Sigmoid colon (tissue), 6 donors: ENCODE measurements at regions not wholly inside any gene's neighbourhood (a gene's known extent, or its start where the extent isn't known, plus 50 kb on each side); places are given as distances from the start of the nearest gene placed in this dataset.

Experiments
- DNase-seq: peaks from one replicate; pipeline ENCODE4 v3.0.0-alpha.2; 2019
- H3K27ac ChIP-seq, 4 donors: fragments of 200-600 bp; sonication (generic); one replicate each; pipeline ENCODE4 v1.5.1; 2016 to 2019; ENCODE audit warnings: mild to moderate bottlenecking in 1 of 4
- H3K27me3 ChIP-seq, 3 donors: fragments of 200-600 bp; sonication (generic); one replicate each; pipeline ENCODE4 v1.5.1; 2019; ENCODE audit warnings: mild to moderate bottlenecking in 1 of 3
- H3K36me3 ChIP-seq, 4 donors: fragments of 200-600 bp; sonication (generic); one replicate each; pipeline ENCODE4 v1.5.1; 2016 to 2019
- H3K4me1 ChIP-seq, 4 donors: fragments of 200-600 bp; sonication (generic); one replicate each; pipeline ENCODE4 v1.5.1; 2017 to 2019
- H3K4me3 ChIP-seq, 4 donors: fragments of 200-600 bp; sonication (generic); one replicate each; pipeline ENCODE4 v1.5.1; 2017 to 2019; ENCODE audit warnings: mild to moderate bottlenecking in 2 of 4, moderate library complexity in 1 of 4
- H3K9me3 ChIP-seq, 4 donors: fragments of 200-600 bp in 3 of 4; sonication (generic) in 3 of 4; one replicate each; pipeline versions ENCODE4 v1.5.1 to v1.6.1; 2013 to 2019
- CTCF ChIP-seq, 4 experiments: fragments of 450-650 bp in 3 of 4; fragments of 200-600 bp in 1 of 4; IDR thresholded peaks; one replicate each; pipeline ENCODE4 v1.5.1; 2016 to 2019; ENCODE audit warnings: antibody characterized with exemption in 4 of 4, mild to moderate bottlenecking in 3 of 4, moderate library complexity in 2 of 4
- EP300 ChIP-seq, 4 donors: sonication (generic); formaldehyde crosslinking; IDR thresholded peaks; one replicate each; pipeline ENCODE4 v1.6.1; 2017; ENCODE audit warnings: antibody characterized with exemption in 4 of 4
- POLR2A ChIP-seq, 2 donors: fragments of 450-650 bp; IDR thresholded peaks; one replicate each; pipeline ENCODE4 v1.6.1; 2016; ENCODE audit warnings: antibody characterized with exemption in 2 of 2, mild to moderate bottlenecking in 2 of 2, moderate library complexity in 2 of 2
- POLR2AphosphoS5 ChIP-seq, 4 donors: sonication (generic); formaldehyde crosslinking; IDR thresholded peaks; one replicate each; pipeline ENCODE4 v1.6.1; 2017; ENCODE audit warnings: antibody characterized with exemption in 4 of 4
- WGBS, 2 donors: extraction: QIAGEN DNeasy Blood & Tissue Kit; methylation state at CpG; one replicate each; pipeline ENCODE4 v1.1.7; 2013; 5-methylcytosine and 5-hydroxymethylcytosine counted together
- intact Hi-C: fragments of 100-400 bp; cut with DNase I; formaldehyde crosslinking; loops from one replicate; pipeline ENCODE4 v1.15.1; 2023
- donor health status: healthy with polysubstance abuse.
- donor health status: healthy.

- H3K4me3 ChIP-seq: no peak overlapping the region
- H3K27me3 ChIP-seq: no peaks in the 10 kb centered on the region
- TF ChIP-seq POLR2A (IDR thresholded peaks at IDR 0.05) (no peak), CTCF (IDR thresholded peaks at IDR 0.05) (no peak), POLR2AphosphoS5 (IDR thresholded peaks at IDR 0.05) (no peak), EP300 (IDR thresholded peaks at IDR 0.05) (no peak)
- no peak overlapping the region for H3K27ac ChIP-seq
- no peaks in the 10 kb centered on the region for H3K4me1 ChIP-seq
- no peaks in the 10 kb centered on the region for H3K36me3 ChIP-seq
- intact Hi-C loops: no loop called here
- WGBS, 2 donors: 74 to 78% methylated on average over 6 of the region's 6 CpGs
- H3K9me3 ChIP-seq: peaks cover 0 to 4% (median 0%) of the 10 kb centered on the region in 4 donors
- no peak for DNase-seq
Observed at GRCh38 chr3:72679540-72680198, 168.6 kb downstream of the SHQ1 start.

DNA sequence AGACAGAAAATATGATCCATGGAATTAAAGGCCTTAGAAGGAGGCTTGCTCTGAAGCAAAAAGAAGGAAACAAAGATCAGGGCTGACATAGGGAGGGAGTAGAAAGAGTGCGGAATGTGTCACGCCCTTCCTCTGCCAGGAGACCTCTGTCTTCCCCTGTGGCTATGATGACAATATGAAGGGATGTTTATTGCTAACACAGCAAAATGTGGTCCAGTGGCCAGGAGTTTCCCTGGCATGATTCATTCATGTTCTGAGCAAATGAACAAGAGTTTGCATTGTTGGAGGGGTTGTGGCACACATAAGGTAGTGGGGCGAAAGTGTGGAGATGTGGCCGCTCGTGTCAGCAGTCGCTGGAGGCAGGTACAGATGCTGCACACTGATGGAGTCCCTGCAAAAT is 169.4 kb downstream of the SHQ1 start:
- H3K27me3 ChIP-seq: no peaks in the 10 kb centered on the region
- intact Hi-C loops: no loop called here
- TF ChIP-seq CTCF (IDR thresholded peaks at IDR 0.05) (no peak), POLR2A (IDR thresholded peaks at IDR 0.05) (no peak), POLR2AphosphoS5 (IDR thresholded peaks at IDR 0.05) (no peak), EP300 (IDR thresholded peaks at IDR 0.05) (no peak)
- H3K36me3 ChIP-seq: no peaks in the 10 kb centered on the region
- 69 to 87% methylated on average over 6 of the region's 6 CpGs for WGBS, 2 donors
- no peaks in the 10 kb centered on the region for H3K4me1 ChIP-seq
- no peak overlapping the region for H3K4me3 ChIP-seq
- DNase-seq: no peak
- H3K27ac ChIP-seq: no peak overlapping the region
- H3K9me3 ChIP-seq: peaks cover 0 to 4% (median 0%) of the 10 kb centered on the region in 4 donors

GRCh38 chr3:72678380-72678779 is 169.9 kb downstream of the SHQ1 start:
- no peak for DNase-seq
- Histone ChIP-seq H3K9me3 (peaks cover 0 to 4% (median 0%) of the 10 kb centered on the region in 4 donors), H3K27me3 (no peaks in the 10 kb centered on the region), H3K4me1 (no peaks in the 10 kb centered on the region), H3K4me3 (no peak overlapping the region), H3K27ac (no peak overlapping the region), H3K36me3 (no peaks in the 10 kb centered on the region)
- intact Hi-C loops: no loop called here
- TF ChIP-seq CTCF (IDR thresholded peaks at IDR 0.05) (no peak), EP300 (IDR thresholded peaks at IDR 0.05) (no peak), POLR2AphosphoS5 (IDR thresholded peaks at IDR 0.05) (no peak), POLR2A (IDR thresholded peaks at IDR 0.05) (no peak)
- WGBS, 2 donors: 15 to 61% methylated on average over 3 of the region's 3 CpGs

GRCh38 chr3:72675243-72675642 is 173.0 kb downstream of the SHQ1 start:
- Histone ChIP-seq H3K27ac (no peak overlapping the region), H3K27me3 (no peaks in the 10 kb centered on the region), H3K4me3 (no peak overlapping the region), H3K36me3 (no peaks in the 10 kb centered on the region), H3K4me1 (no peaks in the 10 kb centered on the region), H3K9me3 (peaks cover 0 to 4% (median 0%) of the 10 kb centered on the region in 4 donors)
- intact Hi-C loops: no loop called here
- DNase-seq: no peak
- WGBS, 2 donors: 88 to 91% methylated on average over 1 of the region's 1 CpG
- TF ChIP-seq EP300 (IDR thresholded peaks at IDR 0.05) (no peak), POLR2A (IDR thresholded peaks at IDR 0.05) (no peak), POLR2AphosphoS5 (IDR thresholded peaks at IDR 0.05) (no peak), CTCF (IDR thresholded peaks at IDR 0.05) (no peak)
